Activated gamma-delta T cell treated with Interleukin-2 at 50 U/mL for 16 hours (primary cell): ENCODE measurements at regions not wholly inside any gene's neighbourhood (a gene's known extent, or its start where the extent isn't known, plus 50 kb on each side); places are given as distances from the start of the nearest gene placed in this dataset.
A peak's percentile ranks its signal among the peaks of the same experiment; 100 is the strongest.

Experiments used
- DNase-seq: peaks from one replicate; pipeline ENCODE4 v3.0.0-alpha.2; 2020

GRCh38 chr2:158049129-158049855 is 52.4 kb upstream of the UPP2 start:
- DNase-seq = no peak

GRCh38 chr2:158048327-158048726 is 53.3 kb upstream of the UPP2 start:
- no peak for DNase-seq

GRCh38 chr2:158047156-158047611 is 54.5 kb upstream of the UPP2 start:
- DNase-seq = no peak

- no peak for DNase-seq
Measured at GRCh38 chr2:158046121-158046880, 55.4 kb upstream of the UPP2 start.

GRCh38 chr2:158045362-158045761 is 56.3 kb upstream of the UPP2 start:
- DNase-seq = no peak

GRCh38 chr2:158043181-158043948 is 58.3 kb upstream of the UPP2 start:
- no peak for DNase-seq

GRCh38 chr2:158042666-158043065 is 59.0 kb upstream of the UPP2 start:
- no peak for DNase-seq

- no peak for DNase-seq
Measured at GRCh38 chr2:158042245-158042644, 59.4 kb upstream of the UPP2 start.

GRCh38 chr2:158041400-158041799 is 60.3 kb upstream of the UPP2 start:
- DNase-seq = no peak

GRCh38 chr2:158038901-158039300 is 62.8 kb upstream of the UPP2 start:
- no peak for DNase-seq

GRCh38 chr2:158034198-158034866 is 67.3 kb upstream of the UPP2 start:
- DNase-seq = no peak

- DNase-seq = no peak
Measured at GRCh38 chr2:158031371-158031770, 70.3 kb upstream of the UPP2 start.

- DNase-seq = no peak
Measured at GRCh38 chr2:158025255-158025996, 76.2 kb upstream of the UPP2 start.

- DNase-seq = peak; percentile 46
Measured at GRCh38 chr2:158024288-158024898, 77.3 kb upstream of the UPP2 start.

GRCh38 chr2:158022888-158023287 is 78.8 kb upstream of the UPP2 start:
- DNase-seq = no peak

GRCh38 chr2:158021226-158021625 is 80.5 kb upstream of the UPP2 start:
- DNase-seq = no peak

- DNase-seq = no peak
Measured at GRCh38 chr2:158015428-158016076, 86.1 kb upstream of the UPP2 start.

GRCh38 chr2:158013891-158014290 is 87.8 kb upstream of the UPP2 start:
- no peak for DNase-seq

GRCh38 chr2:158011055-158011771 is 90.5 kb upstream of the UPP2 start:
- no peak for DNase-seq

- DNase-seq = no peak
Measured at GRCh38 chr2:158009399-158009798, 92.3 kb upstream of the UPP2 start.
